HUES48 (cell line): ENCODE measurements at regions not wholly inside any gene's neighbourhood (a gene's known extent, or its start where the extent isn't known, plus 50 kb on each side); places are given as distances from the start of the nearest gene placed in this dataset.
"Not testable (repeated sequence)": the region's sequence is repeated elsewhere in the genome, so short reads cannot be mapped to it uniquely, and the experiment has no call there.

ENCODE experiments used
- H3K27ac ChIP-seq: one replicate; pipeline ENCODE4 v1.7.0; 2013; ENCODE audit warnings: low read depth, low read length, inconsistent platforms
- H3K27me3 ChIP-seq: 2 replicates; pipeline ENCODE4 v1.6.1; 2013; ENCODE audit warnings: mild to moderate bottlenecking, low read length; ENCODE audit not compliant: control insufficient read depth, insufficient read depth
- H3K36me3 ChIP-seq: 2 replicates; pipeline ENCODE4 v1.6.1; 2013; ENCODE audit warnings: low read length; ENCODE audit not compliant: control insufficient read depth, insufficient read depth
- H3K4me1 ChIP-seq: 2 replicates; pipeline ENCODE4 v1.6.1; 2013; ENCODE audit warnings: mild to moderate bottlenecking, low read length; ENCODE audit not compliant: control insufficient read depth, insufficient read depth
- H3K4me3 ChIP-seq: 2 replicates; pipeline ENCODE4 v1.5.1; 2013; ENCODE audit warnings: mild to moderate bottlenecking, low read depth, low read length
- H3K9ac ChIP-seq: 2 replicates; pipeline ENCODE4 v1.6.1; 2013; ENCODE audit warnings: mild to moderate bottlenecking, low read depth, low read length, moderate library complexity
- H3K9me3 ChIP-seq: 2 replicates; pipeline ENCODE4 v1.6.1; 2013; ENCODE audit warnings: low read length; ENCODE audit not compliant: control insufficient read depth, insufficient read depth

- Histone ChIP-seq H3K4me1 (no peaks in the 10 kb centered on the region), H3K9ac (no peak overlapping the region), H3K4me3 (no peak overlapping the region), H3K27me3 (no peaks in the 10 kb centered on the region), H3K36me3 (no peaks in the 10 kb centered on the region), H3K27ac (no peak overlapping the region), H3K9me3 (no peaks in the 10 kb centered on the region)
Observed at GRCh38 chr21:31592516-31592915, 67.0 kb upstream of the SOD1 start.

GRCh38 chr21:31589820-31590219 lies 69.7 kb upstream of the SOD1 start:
- H3K9me3 ChIP-seq, result no peaks in the 10 kb centered on the region
- H3K4me1 ChIP-seq, result no peaks in the 10 kb centered on the region
- H3K36me3 ChIP-seq, result no peaks in the 10 kb centered on the region
- no peak overlapping the region for H3K9ac ChIP-seq
- H3K4me3 ChIP-seq, result no peak overlapping the region
- no peak overlapping the region for H3K27ac ChIP-seq
- H3K27me3 ChIP-seq, result no peaks in the 10 kb centered on the region

GRCh38 chr21:31586118-31586517 lies 73.4 kb upstream of the SOD1 start:
- Histone ChIP-seq H3K27me3 (no peaks in the 10 kb centered on the region), H3K4me1 (peaks cover 5% of the 10 kb centered on the region; the same call in 1 of the 2 replicates), H3K36me3 (no peaks in the 10 kb centered on the region)

GRCh38 chr21:31583937-31584336 lies 75.6 kb upstream of the SOD1 start:
- not testable (repeated sequence) for H3K4me1 ChIP-seq, H3K9ac ChIP-seq, H3K4me3 ChIP-seq, H3K27ac ChIP-seq, H3K36me3 ChIP-seq, H3K9me3 ChIP-seq, H3K27me3 ChIP-seq

More at GRCh38 chr21:31586118-31586517, 73.4 kb upstream of the SOD1 start:
- Histone ChIP-seq H3K9ac (no peak overlapping the region), H3K4me3 (no peak overlapping the region), H3K27ac (no peak overlapping the region), H3K9me3 (no peaks in the 10 kb centered on the region)

- no peaks in the 10 kb centered on the region for H3K27me3 ChIP-seq
- no peak overlapping the region for H3K4me3 ChIP-seq
- peaks cover 5% of the 10 kb centered on the region; the same call in 1 of the 2 replicates for H3K4me1 ChIP-seq
- no peaks in the 10 kb centered on the region for H3K9me3 ChIP-seq
- H3K9ac ChIP-seq, result no peak overlapping the region
- no peaks in the 10 kb centered on the region for H3K36me3 ChIP-seq
- no peak overlapping the region for H3K27ac ChIP-seq
Observed at GRCh38 chr21:31583498-31583897, 76.0 kb upstream of the SOD1 start.

GRCh38 chr21:31580866-31581276 lies 78.6 kb upstream of the SOD1 start:
- no peak overlapping the region for H3K4me3 ChIP-seq
- no peaks in the 10 kb centered on the region for H3K36me3 ChIP-seq
- peaks cover 5% of the 10 kb centered on the region; the same call in 1 of the 2 replicates for H3K4me1 ChIP-seq
- no peak overlapping the region for H3K27ac ChIP-seq
- no peak overlapping the region for H3K9ac ChIP-seq
- no peaks in the 10 kb centered on the region for H3K27me3 ChIP-seq
- H3K9me3 ChIP-seq, result no peaks in the 10 kb centered on the region

GRCh38 chr21:31577271-31577670 lies 82.2 kb upstream of the SOD1 start:
- Histone ChIP-seq H3K9ac (no peak overlapping the region), H3K4me3 (no peak overlapping the region), H3K27ac (no peak overlapping the region)

GRCh38 chr21:31576428-31576827 lies 83.1 kb upstream of the SOD1 start:
- no peaks in the 10 kb centered on the region for H3K36me3 ChIP-seq
- no peak overlapping the region for H3K27ac ChIP-seq
- no peaks in the 10 kb centered on the region for H3K4me1 ChIP-seq

More at GRCh38 chr21:31577271-31577670, 82.2 kb upstream of the SOD1 start:
- Histone ChIP-seq H3K27me3 (no peaks in the 10 kb centered on the region), H3K9me3 (peaks cover 5% of the 10 kb centered on the region; the same call in 1 of the 2 replicates), H3K4me1 (no peaks in the 10 kb centered on the region), H3K36me3 (no peaks in the 10 kb centered on the region)

GRCh38 chr21:31573217-31573616 lies 86.3 kb upstream of the SOD1 start:
- Histone ChIP-seq H3K36me3 (no peaks in the 10 kb centered on the region), H3K9ac (no peak overlapping the region), H3K27me3 (no peaks in the 10 kb centered on the region), H3K4me1 (no peaks in the 10 kb centered on the region), H3K9me3 (peaks cover 5% of the 10 kb centered on the region; the same call in 1 of the 2 replicates), H3K27ac (no peak overlapping the region), H3K4me3 (no peak overlapping the region)

More at GRCh38 chr21:31576428-31576827, 83.1 kb upstream of the SOD1 start:
- no peak overlapping the region for H3K4me3 ChIP-seq
- H3K9me3 ChIP-seq, result peaks cover 5% of the 10 kb centered on the region; the same call in 1 of the 2 replicates
- H3K27me3 ChIP-seq, result no peaks in the 10 kb centered on the region
- H3K9ac ChIP-seq, result no peak overlapping the region

- Histone ChIP-seq H3K4me1 (peaks cover 1% of the 10 kb centered on the region; the same call in 1 of the 2 replicates), H3K9ac (no peak overlapping the region), H3K27ac (no peak overlapping the region), H3K36me3 (no peaks in the 10 kb centered on the region), H3K4me3 (no peak overlapping the region), H3K27me3 (no peaks in the 10 kb centered on the region), H3K9me3 (peaks cover 5% of the 10 kb centered on the region; the same call in 1 of the 2 replicates)
Observed at GRCh38 chr21:31571879-31572278, 87.6 kb upstream of the SOD1 start.

GRCh38 chr21:31570824-31571566 lies 88.5 kb upstream of the SOD1 start:
- Histone ChIP-seq H3K27ac (no peak overlapping the region), H3K9ac (no peak overlapping the region)

More at GRCh38 chr21:31570824-31571566, 88.5 kb upstream of the SOD1 start:
- Histone ChIP-seq H3K36me3 (no peaks in the 10 kb centered on the region), H3K27me3 (no peaks in the 10 kb centered on the region), H3K4me3 (no peak overlapping the region), H3K9me3 (peaks cover 5% of the 10 kb centered on the region; the same call in 1 of the 2 replicates), H3K4me1 (peaks cover 10% of the 10 kb centered on the region)
